ENCODE measurements at regions not wholly inside any gene's neighbourhood (a gene's known extent, or its start where the extent isn't known, plus 50 kb on each side); places are given as distances from the start of the nearest gene placed in this dataset.

GRCh38 chr13:55816976-55817601, 1323.6 kb upstream of the PRR20A start:
- Histone ChIP-seq H3K4me2 (replicated peaks; ENCODE audit: low read depth, low read length, poor library complexity, severe bottlenecking) (no peak overlapping the region), H3K79me2 (ENCODE audit: control insufficient read depth, insufficient read depth, low read length) (no peaks in the 10 kb centered on the region), H3K27ac (ENCODE audit: low read length in 2 of 2) (no peak overlapping the region), H3K9me3 (ENCODE audit: control extremely low read depth in 1 of 3, control insufficient read depth in 2 of 3, insufficient read depth in 1 of 3, low read length in 2 of 3) (peaks cover 0 to 8% (median 0%) of the 10 kb centered on the region in 3 donors), H3K27me3 (replicated peaks in 1 of 4; ENCODE audit: control extremely low read depth in 1 of 4, control insufficient read depth in 3 of 4, insufficient read depth in 4 of 4, low read length in 3 of 4) (no peaks in the 10 kb centered on the region), H4K20me1 (ENCODE audit: control insufficient read depth, insufficient read depth, low read length, poor library complexity, severe bottlenecking) (no peaks in the 10 kb centered on the region), H3K36me3 (replicated peaks in 1 of 2; ENCODE audit: control extremely low read depth in 1 of 2, control insufficient read depth in 1 of 2, extremely low read depth in 1 of 2, insufficient read depth in 2 of 2, low read length in 1 of 2) (no peaks in the 10 kb centered on the region), H3K4me1 (ENCODE audit: control insufficient read depth in 2 of 2, insufficient read depth in 2 of 2, low read length in 2 of 2) (no peaks in the 10 kb centered on the region), H3K4me3 (ENCODE audit: control extremely low read depth in 1 of 5, extremely low read depth in 1 of 5, insufficient read depth in 1 of 5, low read depth in 2 of 5, low read length in 4 of 5) (no peak overlapping the region), H2AFZ (ENCODE audit: insufficient read depth, low read depth, low read length, poor library complexity, severe bottlenecking) (no peak overlapping the region), H3K9ac (ENCODE audit: low read length) (no peak overlapping the region)
- TF ChIP-seq CTCF (IDR thresholded peaks at IDR 0.05) (no peak), EZH2 (IDR thresholded peaks at IDR 0.05; ENCODE audit: borderline replicate concordance, insufficient read depth, low read depth, low read length, poor library complexity, severe bottlenecking) (no peak)
- CTCF ChIA-PET = no interaction called here
- WGBS (ENCODE audit: insufficient coverage) = no CpG with 5 or more reads among the region's 1 CpG
- POLR2A ChIA-PET = no interaction called here
- Mint-ChIP-seq H3K4me3 (no peak overlapping the region), H3K27me3 (no peaks in the 10 kb centered on the region), H3K4me1 (no peaks in the 10 kb centered on the region), H3K27ac (no peak overlapping the region), H3K9me3 (ENCODE audit: insufficient read depth) (peaks cover 3% of the 10 kb centered on the region)
- DNase-seq (no peak), ATAC-seq (ENCODE audit: low read depth) (no peak)
- intact Hi-C loops (cut with micrococcal nuclease) = no loop called here

- CTCF ChIA-PET = no interaction called here
- no peak overlapping the region for H3K27ac ChIP-seq (ENCODE audit: low read length in 2 of 2)
- H3K4me3 ChIP-seq (ENCODE audit: control extremely low read depth in 1 of 5, extremely low read depth in 1 of 5, insufficient read depth in 1 of 5, low read depth in 2 of 5, low read length in 4 of 5) = no peak overlapping the region
- H2AFZ ChIP-seq (ENCODE audit: insufficient read depth, low read depth, low read length, poor library complexity, severe bottlenecking) = no peak overlapping the region
- H3K9me3 ChIP-seq (ENCODE audit: control extremely low read depth in 1 of 3, control insufficient read depth in 2 of 3, insufficient read depth in 1 of 3, low read length in 2 of 3) = peaks cover 0 to 2% (median 0%) of the 10 kb centered on the region in 3 donors
- no peaks in the 10 kb centered on the region for H3K79me2 ChIP-seq (ENCODE audit: control insufficient read depth, insufficient read depth, low read length)
- H4K20me1 ChIP-seq (ENCODE audit: control insufficient read depth, insufficient read depth, low read length, poor library complexity, severe bottlenecking) = no peaks in the 10 kb centered on the region
- Mint-ChIP-seq H3K4me1 (no peaks in the 10 kb centered on the region), H3K27me3 (no peaks in the 10 kb centered on the region), H3K4me3 (no peak overlapping the region), H3K9me3 (ENCODE audit: insufficient read depth) (peaks cover 5% of the 10 kb centered on the region), H3K27ac (no peak overlapping the region)
- intact Hi-C loops (cut with micrococcal nuclease) = no loop called here
- POLR2A ChIA-PET = no interaction called here
- H3K4me2 ChIP-seq (replicated peaks; ENCODE audit: low read depth, low read length, poor library complexity, severe bottlenecking) = no peak overlapping the region
- no peaks in the 10 kb centered on the region for H3K27me3 ChIP-seq (replicated peaks in 1 of 4; ENCODE audit: control extremely low read depth in 1 of 4, control insufficient read depth in 3 of 4, insufficient read depth in 4 of 4, low read length in 3 of 4)
- no peak for TF ChIP-seq EZH2 (IDR thresholded peaks at IDR 0.05; ENCODE audit: borderline replicate concordance, insufficient read depth, low read depth, low read length, poor library complexity, severe bottlenecking)
- no peak for TF ChIP-seq CTCF (IDR thresholded peaks at IDR 0.05)
- H3K36me3 ChIP-seq (replicated peaks in 1 of 2; ENCODE audit: control extremely low read depth in 1 of 2, control insufficient read depth in 1 of 2, extremely low read depth in 1 of 2, insufficient read depth in 2 of 2, low read length in 1 of 2) = no peaks in the 10 kb centered on the region
- no CpG with 5 or more reads among the region's 2 CpGs for WGBS (ENCODE audit: insufficient coverage)
- ATAC-seq (ENCODE audit: low read depth) = no peak
- no peaks in the 10 kb centered on the region for H3K4me1 ChIP-seq (ENCODE audit: control insufficient read depth in 2 of 2, insufficient read depth in 2 of 2, low read length in 2 of 2)
- H3K9ac ChIP-seq (ENCODE audit: low read length) = no peak overlapping the region
- no peak for DNase-seq
Observed at GRCh38 chr13:55820817-55821216, 1319.9 kb upstream of the PRR20A start.

All from B cell (primary cell).